Keratinocyte (primary cell): ENCODE measurements at regions not wholly inside any gene's neighbourhood (a gene's known extent, or its start where the extent isn't known, plus 50 kb on each side); places are given as distances from the start of the nearest gene placed in this dataset.
A peak's percentile ranks its signal among the peaks of the same experiment; 100 is the strongest.

ENCODE experiments used
- DNase-seq: peaks from one replicate; pipeline ENCODE4 v3.0.0-alpha.2; 2011; ENCODE audit warnings: low read depth, missing footprints, low spot score
- FAIRE-seq: peaks from 2 replicates; lab custom pipeline; 2011; peaks lifted over from hg19 to GRCh38; lab: Jason Lieb, UNC
- H2AFZ ChIP-seq: 2 replicates; pipeline ENCODE4 v1.6.0; 2012; ENCODE audit warnings: low read length, control low read depth, inconsistent platforms; ENCODE audit not compliant: control insufficient read depth
- H3K27ac ChIP-seq: 2 replicates; pipeline ENCODE4 v1.5.1; 2011; ENCODE audit warnings: low read length; ENCODE audit not compliant: control insufficient read depth, insufficient read depth
- H3K27me3 ChIP-seq: 3 replicates; pipeline ENCODE4 v1.6.0; 2011; ENCODE audit warnings: low read length; ENCODE audit not compliant: control insufficient read depth, insufficient read depth; ENCODE audit errors: extremely low read depth
- H3K36me3 ChIP-seq, 2 experiments: 2 replicates in 1 of 2; 3 replicates in 1 of 2; pipeline ENCODE4 v1.5.1; 2011; ENCODE audit warnings: low read length in 2 of 2, mild to moderate bottlenecking in 1 of 2; ENCODE audit not compliant: control insufficient read depth in 2 of 2, insufficient read depth in 2 of 2; ENCODE audit errors: extremely low read depth in 1 of 2
- H3K4me1 ChIP-seq: 3 replicates; pipeline ENCODE4 v1.5.1; 2011; ENCODE audit warnings: low read length; ENCODE audit not compliant: control insufficient read depth, insufficient read depth; ENCODE audit errors: extremely low read depth
- H3K4me2 ChIP-seq: 3 replicates; pipeline ENCODE4 v1.6.0; 2011; ENCODE audit warnings: low read depth, low read length; ENCODE audit not compliant: control insufficient read depth, insufficient read depth; ENCODE audit errors: extremely low read depth
- H3K4me3 ChIP-seq, 3 experiments: fragments of 200-600 bp in 1 of 3; sonication (generic) in 1 of 3; 2 replicates in 2 of 3; 3 replicates in 1 of 3; pipeline ENCODE4 v1.5.1; 2011 to 2016; ENCODE audit warnings: low read length in 3 of 3, mild to moderate bottlenecking in 3 of 3, control low read depth in 2 of 3, inconsistent platforms in 1 of 3, low read depth in 1 of 3, mixed read lengths in 1 of 3, mixed run types in 1 of 3, moderate library complexity in 1 of 3; ENCODE audit not compliant: control insufficient read depth in 2 of 3, insufficient read depth in 2 of 3; ENCODE audit errors: extremely low read depth in 1 of 3
- H3K79me2 ChIP-seq: 2 replicates; pipeline ENCODE4 v1.6.0; 2012; ENCODE audit warnings: low read length; ENCODE audit not compliant: control insufficient read depth, insufficient read depth
- H3K9ac ChIP-seq: 3 replicates; pipeline ENCODE4 v1.6.0; 2011; ENCODE audit warnings: low read length; ENCODE audit not compliant: control insufficient read depth, insufficient read depth; ENCODE audit errors: extremely low read depth
- H3K9me1 ChIP-seq: 3 replicates; pipeline ENCODE4 v1.6.0; 2011; ENCODE audit warnings: low read length; ENCODE audit not compliant: control insufficient read depth, insufficient read depth; ENCODE audit errors: extremely low read depth
- H3K9me3 ChIP-seq: 2 replicates; pipeline ENCODE4 v1.5.1; 2012; ENCODE audit warnings: low read depth, low read length; ENCODE audit not compliant: control insufficient read depth
- H4K20me1 ChIP-seq: 3 replicates; pipeline ENCODE4 v1.6.0; 2011; ENCODE audit warnings: low read length; ENCODE audit not compliant: control insufficient read depth, insufficient read depth; ENCODE audit errors: extremely low read depth
- EZH2 ChIP-seq: IDR thresholded peaks from one replicate; pipeline ENCODE4 v1.6.1; 2012; ENCODE audit warnings: inconsistent platforms, mild to moderate bottlenecking, low read length, moderate library complexity
- dilution Hi-C: fragments of 300-500 bp; cut with MboI; formaldehyde crosslinking; loops from one replicate; pipeline ENCODE4 v1.7.0; 2020; ENCODE audit warnings: low sequenced_read_pairs; ENCODE audit not compliant: extremely low pct_ligation_motif_present
- TF ChIP-seq, protein P1 (sequence below), 3 experiments: IDR thresholded peaks in 1 of 3; conservative IDR thresholded peaks in 1 of 3; optimal IDR thresholded peaks in 1 of 3; 2 replicates in 2 of 3; 3 replicates in 1 of 3; pipeline versions ENCODE3 to v1.5.1; 2011; ENCODE audit warnings: low read length in 3 of 3, mild to moderate bottlenecking in 3 of 3, moderate library complexity in 2 of 3, control low read depth in 1 of 3, inconsistent platforms in 1 of 3; ENCODE audit not compliant: insufficient read depth in 2 of 3; ENCODE audit errors: extremely low read depth in 1 of 3

GRCh38 chr7:110071192-110071591 lies 1019.7 kb upstream of the LRRN3 start:
- no peak for TF ChIP-seq EZH2
- TF ChIP-seq, protein P1, sequence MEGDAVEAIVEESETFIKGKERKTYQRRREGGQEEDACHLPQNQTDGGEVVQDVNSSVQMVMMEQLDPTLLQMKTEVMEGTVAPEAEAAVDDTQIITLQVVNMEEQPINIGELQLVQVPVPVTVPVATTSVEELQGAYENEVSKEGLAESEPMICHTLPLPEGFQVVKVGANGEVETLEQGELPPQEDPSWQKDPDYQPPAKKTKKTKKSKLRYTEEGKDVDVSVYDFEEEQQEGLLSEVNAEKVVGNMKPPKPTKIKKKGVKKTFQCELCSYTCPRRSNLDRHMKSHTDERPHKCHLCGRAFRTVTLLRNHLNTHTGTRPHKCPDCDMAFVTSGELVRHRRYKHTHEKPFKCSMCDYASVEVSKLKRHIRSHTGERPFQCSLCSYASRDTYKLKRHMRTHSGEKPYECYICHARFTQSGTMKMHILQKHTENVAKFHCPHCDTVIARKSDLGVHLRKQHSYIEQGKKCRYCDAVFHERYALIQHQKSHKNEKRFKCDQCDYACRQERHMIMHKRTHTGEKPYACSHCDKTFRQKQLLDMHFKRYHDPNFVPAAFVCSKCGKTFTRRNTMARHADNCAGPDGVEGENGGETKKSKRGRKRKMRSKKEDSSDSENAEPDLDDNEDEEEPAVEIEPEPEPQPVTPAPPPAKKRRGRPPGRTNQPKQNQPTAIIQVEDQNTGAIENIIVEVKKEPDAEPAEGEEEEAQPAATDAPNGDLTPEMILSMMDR (optimal IDR thresholded peaks at IDR 0.05 in 1 of 3, IDR thresholded peaks at IDR 0.05 in 1 of 3, conservative IDR thresholded peaks at IDR 0.05 in 1 of 3; ENCODE audit: extremely low read depth in 1 of 3, insufficient read depth in 2 of 3, low read length in 3 of 3), result no peak
- DNase-seq, result no peak
- no peaks in the 10 kb centered on the region for H3K9me1 ChIP-seq

GRCh38 chr7:110075450-110075849 lies 1015.5 kb upstream of the LRRN3 start:
- Histone ChIP-seq H3K4me3 (no peak overlapping the region), H3K36me3 (no peaks in the 10 kb centered on the region), H3K9ac (no peak overlapping the region), H3K27ac (no peak overlapping the region), H3K9me3 (no peaks in the 10 kb centered on the region), H3K9me1 (no peaks in the 10 kb centered on the region), H3K79me2 (no peaks in the 10 kb centered on the region), H3K4me2 (no peak overlapping the region), H3K4me1 (no peaks in the 10 kb centered on the region), H2AFZ (no peak overlapping the region), H4K20me1 (no peaks in the 10 kb centered on the region), H3K27me3 (no peaks in the 10 kb centered on the region)
- dilution Hi-C loops, result no loop called here
- no peak for FAIRE-seq
- DNase-seq, result no peak
- TF ChIP-seq, protein P1 (optimal IDR thresholded peaks at IDR 0.05 in 1 of 3, IDR thresholded peaks at IDR 0.05 in 1 of 3, conservative IDR thresholded peaks at IDR 0.05 in 1 of 3; ENCODE audit: extremely low read depth in 1 of 3, insufficient read depth in 2 of 3, low read length in 3 of 3), result no peak

More at GRCh38 chr7:110071192-110071591, 1019.7 kb upstream of the LRRN3 start:
- Histone ChIP-seq H3K4me3 (no peak overlapping the region), H3K36me3 (no peaks in the 10 kb centered on the region), H2AFZ (peak overlapping the region; percentile 60), H3K9me3 (no peaks in the 10 kb centered on the region), H4K20me1 (no peaks in the 10 kb centered on the region), H3K79me2 (no peaks in the 10 kb centered on the region), H3K27ac (no peak overlapping the region), H3K4me1 (no peaks in the 10 kb centered on the region), H3K9ac (no peak overlapping the region), H3K27me3 (no peaks in the 10 kb centered on the region), H3K4me2 (no peak overlapping the region)
- FAIRE-seq, result no peak
- dilution Hi-C loops, result no loop called here
